ENCODE measurements at regions not wholly inside any gene's neighbourhood (a gene's known extent, or its start where the extent isn't known, plus 50 kb on each side); places are given as distances from the start of the nearest gene placed in this dataset.

GRCh38 chr5:164967354-164967753, 1461.9 kb downstream of the MAT2B start:
- no peaks in the 10 kb centered on the region for H3K9me3 ChIP-seq
- H3K4me1 ChIP-seq, result no peaks in the 10 kb centered on the region
- intact Hi-C loops (cut with DNase I), result no loop called here
- H3K36me3 ChIP-seq (replicated peaks in 1 of 2; ENCODE audit: insufficient read depth in 1 of 2, low read depth in 2 of 2), result no peaks in the 10 kb centered on the region
- TF ChIP-seq CTCF (IDR thresholded peaks at IDR 0.05), result no peak
- no peak for TF ChIP-seq POLR2A (IDR thresholded peaks at IDR 0.05)
- H3K27ac ChIP-seq, result no peak overlapping the region
- WGBS, 2 donors, result 39 to 42% methylated on average over 1 of the region's 1 CpG
- no peak overlapping the region for H3K4me3 ChIP-seq
- no peaks in the 10 kb centered on the region for H3K27me3 ChIP-seq
- DNase-seq (no peak), ATAC-seq (no peak)

GRCh38 chr5:164972973-164973372, 1467.6 kb downstream of the MAT2B start:
- WGBS, 2 donors, result 16 to 27% methylated on average over 1 of the region's 1 CpG
- H3K4me1 ChIP-seq, result no peaks in the 10 kb centered on the region
- ATAC-seq (no peak), DNase-seq (no peak)
- TF ChIP-seq POLR2A (IDR thresholded peaks at IDR 0.05) (no peak), CTCF (IDR thresholded peaks at IDR 0.05) (no peak)
- H3K27ac ChIP-seq, result no peak overlapping the region
- H3K9me3 ChIP-seq, result no peaks in the 10 kb centered on the region
- intact Hi-C loops (cut with DNase I), result no loop called here
- H3K4me3 ChIP-seq, result no peak overlapping the region
- no peaks in the 10 kb centered on the region for H3K27me3 ChIP-seq
- no peaks in the 10 kb centered on the region for H3K36me3 ChIP-seq (replicated peaks in 1 of 2; ENCODE audit: insufficient read depth in 1 of 2, low read depth in 2 of 2)

GRCh38 chr5:164975986-164976385, 1470.6 kb downstream of the MAT2B start:
- Histone ChIP-seq H3K27me3 (no peaks in the 10 kb centered on the region), H3K4me3 (no peak overlapping the region), H3K36me3 (replicated peaks in 1 of 2; ENCODE audit: insufficient read depth in 1 of 2, low read depth in 2 of 2) (no peaks in the 10 kb centered on the region), H3K27ac (no peak overlapping the region), H3K9me3 (no peaks in the 10 kb centered on the region), H3K4me1 (no peaks in the 10 kb centered on the region)
- ATAC-seq (no peak), DNase-seq (no peak)
- 23 to 31% methylated on average over 2 of the region's 2 CpGs for WGBS, 2 donors
- intact Hi-C loops (cut with DNase I), result no loop called here
- no peak for TF ChIP-seq POLR2A (IDR thresholded peaks at IDR 0.05)
- TF ChIP-seq CTCF (IDR thresholded peaks at IDR 0.05), result no peak

GRCh38 chr5:164980480-164980879, 1475.1 kb downstream of the MAT2B start:
- H3K27me3 ChIP-seq, result no peaks in the 10 kb centered on the region
- ATAC-seq (no peak), DNase-seq (no peak)
- H3K4me1 ChIP-seq, result no peaks in the 10 kb centered on the region
- no peak overlapping the region for H3K27ac ChIP-seq
- H3K4me3 ChIP-seq, result no peak overlapping the region
- no peak for TF ChIP-seq POLR2A (IDR thresholded peaks at IDR 0.05)
- TF ChIP-seq CTCF (IDR thresholded peaks at IDR 0.05), result no peak
- intact Hi-C loops (cut with DNase I), result no loop called here
- WGBS, 2 donors, result 56 to 70% methylated on average over 2 of the region's 2 CpGs
- no peaks in the 10 kb centered on the region for H3K36me3 ChIP-seq (replicated peaks in 1 of 2; ENCODE audit: insufficient read depth in 1 of 2, low read depth in 2 of 2)
- H3K9me3 ChIP-seq, result no peaks in the 10 kb centered on the region

GRCh38 chr5:164998142-164998541, 1492.7 kb downstream of the MAT2B start:
- no peak for DNase-seq
- Histone ChIP-seq H3K4me3 (no peak overlapping the region), H3K4me1 (peaks cover 9% of the 10 kb centered on the region), H3K27ac (no peak overlapping the region), H3K27me3 (no peaks in the 10 kb centered on the region), H3K36me3 (replicated peaks in 1 of 2; ENCODE audit: insufficient read depth in 1 of 2, low read depth in 2 of 2) (no peaks in the 10 kb centered on the region), H3K9me3 (no peaks in the 10 kb centered on the region)
- no peak for TF ChIP-seq CTCF (IDR thresholded peaks at IDR 0.05)
- TF ChIP-seq POLR2A (IDR thresholded peaks at IDR 0.05), result no peak
- intact Hi-C loops (cut with DNase I), result no loop called here
- ATAC-seq, result peak; percentile 35
